GM18870 (cell line): ENCODE measurements at regions not wholly inside any gene's neighbourhood (a gene's known extent, or its start where the extent isn't known, plus 50 kb on each side); places are given as distances from the start of the nearest gene placed in this dataset.

Experiments
- ATAC-seq: cut with Tn5 transposase; IDR thresholded peaks from one replicate; pipeline ENCODE4 v1.9.1; 2021; ENCODE audit warnings: moderate library complexity; ENCODE audit not compliant: unreplicated experiment

- no peak for ATAC-seq
Observed at GRCh38 chr9:14467675-14468374, 153.9 kb upstream of the NFIB start.

- ATAC-seq: no peak
Observed at GRCh38 chr9:14466828-14467227, 152.9 kb upstream of the NFIB start.

DNA sequence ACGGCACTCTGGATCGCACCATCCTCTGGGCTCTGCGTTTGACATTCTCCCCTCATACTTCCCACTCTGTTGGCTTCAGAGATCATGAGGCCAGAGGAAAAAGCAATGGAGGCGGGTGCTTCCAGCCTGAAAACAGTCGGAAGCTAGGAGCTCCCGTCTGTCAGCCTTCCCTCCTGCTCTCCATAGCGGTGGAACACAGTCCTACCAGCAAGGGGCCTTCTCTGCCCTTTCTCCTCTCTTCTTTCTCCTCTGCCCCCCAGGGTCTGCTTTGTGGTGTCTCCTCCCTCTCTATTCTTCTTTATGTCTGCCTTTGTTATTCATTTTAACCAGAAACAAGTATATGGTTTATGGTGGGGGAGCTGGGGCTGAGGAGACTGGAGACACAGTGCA is 152.5 kb upstream of the NFIB start:
- no peak for ATAC-seq

DNA sequence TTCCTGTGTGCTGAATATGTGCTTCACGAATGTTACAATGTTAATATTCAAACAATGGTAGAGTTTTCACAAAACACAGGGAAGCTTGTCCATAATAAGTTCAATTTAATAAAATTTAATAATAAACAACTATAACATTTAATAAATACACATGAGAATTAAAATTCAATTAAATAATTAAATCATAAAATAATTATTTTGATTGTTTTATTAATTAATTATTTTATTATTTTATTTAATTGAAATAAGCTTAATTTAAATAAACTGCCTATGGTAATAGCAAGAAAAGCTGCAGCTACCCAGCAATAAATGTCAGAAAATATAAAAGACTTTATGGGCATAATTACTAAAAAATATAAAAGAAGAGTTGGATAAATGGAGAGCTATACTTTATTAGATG is 149.0 kb upstream of the NFIB start:
- no peak for ATAC-seq

- ATAC-seq: no peak
Observed at GRCh38 chr9:14455243-14455642, 141.3 kb upstream of the NFIB start.

GRCh38 chr9:14453286-14453685 is 139.3 kb upstream of the NFIB start:
- ATAC-seq: no peak

DNA sequence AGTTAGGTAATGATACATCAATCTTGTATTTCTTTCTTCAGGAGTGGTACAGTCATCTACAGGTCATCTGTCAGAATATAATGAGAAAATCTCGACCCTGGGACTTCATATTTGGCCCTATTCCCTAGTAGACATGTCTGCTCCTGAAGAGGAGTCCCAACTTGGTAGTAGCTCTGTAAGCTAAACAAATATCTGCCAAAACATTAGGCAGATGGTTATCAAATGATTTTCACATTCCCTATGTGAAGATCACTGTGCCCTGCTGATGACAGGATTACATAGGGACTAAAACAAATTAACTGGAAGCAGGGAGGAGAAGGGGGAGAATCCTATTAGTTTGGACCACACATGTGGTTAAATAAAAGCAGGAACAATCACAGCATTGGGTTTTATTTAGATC is 138.6 kb upstream of the NFIB start:
- no peak for ATAC-seq

DNA sequence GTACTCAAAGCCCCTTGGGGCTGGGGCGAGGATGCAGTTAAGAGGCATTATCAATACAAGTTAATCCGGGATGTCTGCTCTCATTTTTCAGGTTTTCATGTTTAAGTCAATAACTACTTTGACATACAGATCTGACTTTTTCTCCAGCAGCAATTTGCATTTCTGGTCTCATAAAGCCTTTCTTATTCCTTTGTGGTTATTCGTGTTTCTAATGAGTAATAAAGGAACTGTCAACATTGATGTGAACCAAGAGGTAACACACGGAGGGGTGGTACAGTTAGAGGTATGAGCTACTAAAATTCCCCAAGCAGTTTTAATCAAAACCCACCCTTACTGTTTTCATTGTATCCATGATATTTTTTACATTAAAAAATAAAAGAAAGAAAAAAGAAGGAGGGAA is 138.0 kb upstream of the NFIB start:
- ATAC-seq: peak; percentile 94

DNA sequence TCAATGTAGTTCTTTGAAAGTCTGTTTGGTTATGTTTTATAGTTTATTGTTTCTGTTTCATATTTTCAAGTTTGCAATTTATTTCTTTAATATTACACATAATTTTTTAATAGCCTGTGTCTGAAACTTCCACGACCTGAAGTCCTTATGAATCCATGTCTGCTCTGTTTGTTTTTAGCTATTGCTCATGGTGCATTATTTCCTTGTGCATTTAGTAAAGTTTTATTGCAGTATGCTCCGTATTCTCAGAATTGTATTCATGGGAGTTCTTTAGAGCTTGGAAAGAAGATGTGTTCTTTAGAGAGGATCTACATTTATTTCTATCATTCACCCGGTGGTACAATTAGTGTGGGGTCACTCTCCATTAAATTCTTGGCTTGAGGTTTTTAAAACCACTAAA is 133.2 kb upstream of the NFIB start:
- ATAC-seq: no peak

DNA sequence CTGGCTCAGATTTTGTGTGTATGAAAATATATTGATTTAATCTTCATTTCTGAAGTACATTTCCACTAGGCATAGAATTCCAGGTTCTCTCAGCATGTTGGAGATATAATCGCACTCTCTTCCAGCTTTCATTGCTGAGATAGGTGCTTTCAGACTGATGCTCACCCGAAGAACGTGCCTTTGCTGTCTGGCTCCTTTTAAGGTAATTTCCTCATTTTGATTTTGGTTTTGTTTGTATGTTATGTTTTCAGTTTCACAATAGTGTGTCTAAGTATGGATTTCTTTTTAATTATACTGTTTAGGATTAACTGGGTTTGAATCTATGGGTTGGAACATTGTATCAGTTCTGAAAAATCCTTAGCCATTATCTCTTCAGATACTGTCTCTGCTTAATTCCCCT is 132.0 kb upstream of the NFIB start:
- no peak for ATAC-seq

DNA sequence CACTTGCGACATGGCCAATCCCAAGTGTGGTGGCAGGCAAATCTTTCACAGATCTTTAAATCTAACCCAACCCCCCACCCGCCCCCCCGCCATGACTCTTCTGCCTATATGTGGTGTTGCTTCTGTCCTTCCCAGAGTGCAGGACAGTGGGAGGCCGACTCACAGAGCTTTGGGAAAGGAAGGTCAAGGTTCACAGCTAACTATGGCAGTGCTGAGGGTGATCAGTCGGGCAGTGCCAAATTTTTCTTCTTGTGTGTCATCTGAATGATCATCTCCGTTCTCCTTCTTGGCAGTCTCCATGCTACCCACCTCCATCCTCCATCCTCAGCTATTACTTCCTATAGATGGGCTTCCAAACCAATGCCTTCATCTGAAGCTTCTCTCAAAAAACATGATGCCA is 129.0 kb upstream of the NFIB start:
- ATAC-seq: no peak

GRCh38 chr9:14441976-14442651 is 128.2 kb upstream of the NFIB start:
- no peak for ATAC-seq

- ATAC-seq: no peak
Observed at GRCh38 chr9:14441115-14441514, 127.2 kb upstream of the NFIB start.

- ATAC-seq: no peak
Observed at GRCh38 chr9:14440062-14440461, 126.1 kb upstream of the NFIB start.

DNA sequence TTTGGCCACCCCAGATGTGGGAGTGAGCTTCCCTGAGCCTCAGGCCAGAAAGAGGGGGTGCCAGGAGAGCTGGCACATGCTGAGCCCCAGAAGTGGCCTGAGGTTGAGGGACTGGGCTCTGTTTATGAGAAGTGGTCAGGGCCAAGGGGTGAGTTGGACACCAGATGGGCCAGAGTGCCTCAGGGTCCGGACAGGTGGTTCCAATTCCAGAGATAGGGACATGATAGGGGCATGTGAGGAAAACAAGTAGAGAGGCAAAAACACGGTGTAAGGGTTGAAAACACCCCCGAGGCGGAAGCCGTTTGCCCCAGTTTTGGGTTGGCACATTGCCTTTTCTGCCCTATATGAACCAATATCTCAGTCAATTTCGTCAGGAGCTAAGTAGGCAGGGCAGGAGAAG is 125.6 kb upstream of the NFIB start:
- no peak for ATAC-seq

- ATAC-seq: no peak
Observed at GRCh38 chr9:14438232-14439021, 124.5 kb upstream of the NFIB start.

DNA sequence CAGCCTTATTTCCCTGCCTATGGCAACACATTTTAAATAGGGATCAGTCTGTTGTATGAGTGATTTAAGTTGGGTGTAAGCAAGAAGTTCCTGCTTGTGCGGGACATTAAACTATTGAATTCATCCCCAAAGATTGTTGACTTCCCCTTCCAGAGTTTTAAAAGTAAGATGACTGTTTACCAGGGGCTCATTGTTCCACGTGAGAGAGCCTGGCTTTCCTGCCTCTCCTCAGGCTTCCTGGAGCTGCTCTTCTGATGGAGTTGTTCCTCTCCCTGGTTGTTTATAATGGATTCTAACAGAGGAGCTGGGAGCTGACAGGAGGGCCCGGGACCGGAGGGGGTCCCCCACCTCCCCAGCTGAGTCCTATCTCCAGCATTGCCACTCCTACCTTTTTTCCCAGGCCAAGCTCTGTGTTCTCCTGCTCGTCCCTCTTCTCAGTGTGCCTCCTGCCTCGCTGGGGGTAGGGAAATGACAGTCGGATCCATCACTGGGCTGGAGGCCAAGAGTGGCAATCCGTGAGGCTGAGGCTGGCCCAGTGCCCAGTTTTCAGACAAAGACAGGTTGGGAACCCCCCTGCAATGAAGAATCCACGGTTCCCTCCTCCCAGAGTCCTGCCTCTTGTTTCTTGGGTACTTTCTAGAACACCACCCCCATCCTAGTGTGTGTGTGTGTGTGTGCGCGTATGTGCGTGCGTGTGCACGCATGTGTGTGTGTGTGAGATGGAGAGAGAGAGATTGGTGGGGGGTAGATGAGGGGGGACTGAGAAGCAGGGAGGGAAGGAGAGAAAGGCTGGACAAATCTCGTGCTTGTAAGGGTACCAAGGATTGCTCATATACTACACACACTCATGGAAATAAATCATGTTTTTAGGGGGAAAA is 123.7 kb upstream of the NFIB start:
- no peak for ATAC-seq

- no peak for ATAC-seq
Observed at GRCh38 chr9:14435871-14436270, 121.9 kb upstream of the NFIB start.

GRCh38 chr9:14434971-14435718 is 121.2 kb upstream of the NFIB start:
- no peak for ATAC-seq

- no peak for ATAC-seq
Observed at GRCh38 chr9:14434158-14434504, 120.2 kb upstream of the NFIB start.
